Stromal cell of bone marrow (primary cell): ENCODE measurements at regions not wholly inside any gene's neighbourhood (a gene's known extent, or its start where the extent isn't known, plus 50 kb on each side); places are given as distances from the start of the nearest gene placed in this dataset.
"Not testable (repeated sequence)": the region's sequence is repeated elsewhere in the genome, so short reads cannot be mapped to it uniquely, and the experiment has no call there.

ENCODE experiments used
- DNase-seq: peaks from one replicate; pipeline ENCODE4 v3.0.0-alpha.2; 2012; ENCODE audit warnings: low read depth

DNA sequence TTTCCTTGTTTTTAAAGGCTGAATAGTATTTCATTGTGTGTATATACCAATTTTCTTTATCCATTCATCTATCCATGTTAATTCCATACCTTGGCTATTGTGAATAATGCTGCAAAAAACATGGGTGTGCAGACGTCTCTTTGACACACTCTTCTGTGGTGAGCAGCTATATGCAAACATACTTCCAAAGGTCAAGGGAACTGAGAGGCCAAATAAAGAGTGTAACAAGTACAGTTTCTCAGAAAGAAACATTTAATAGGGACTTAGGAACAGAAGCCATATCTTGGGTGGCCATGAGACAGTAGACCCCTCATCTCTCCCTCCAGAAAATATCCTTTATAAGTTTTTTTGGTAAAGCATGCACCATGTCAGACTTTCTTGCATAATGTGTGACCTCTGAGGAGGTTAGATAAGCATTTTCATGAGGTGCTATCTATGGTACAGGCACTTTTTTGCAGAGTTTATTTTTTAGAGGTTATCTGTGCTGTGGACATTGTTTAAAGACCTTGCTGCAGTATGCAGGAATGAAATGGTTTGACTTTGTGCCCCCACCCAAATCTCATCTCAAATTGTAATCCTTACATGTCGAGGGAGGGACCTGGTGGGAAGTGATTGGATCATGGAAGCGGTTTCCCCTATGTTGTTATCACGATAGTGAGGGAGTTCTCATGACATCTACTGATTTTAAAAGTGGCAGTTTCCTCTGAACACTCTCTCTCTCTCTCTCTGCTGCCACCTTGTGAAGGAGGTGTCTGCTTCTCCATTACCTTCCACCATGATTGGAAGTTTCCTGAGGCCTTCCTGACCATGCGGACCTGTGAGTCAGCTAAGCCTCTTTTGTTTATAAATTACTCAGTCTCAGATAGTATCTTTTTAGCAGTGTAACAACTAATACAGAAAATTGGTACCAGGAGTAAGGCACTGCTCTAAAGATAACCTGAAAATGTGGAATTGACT, 1202.3 kb downstream of the GALC start:
- DNase-seq: no peak

DNA sequence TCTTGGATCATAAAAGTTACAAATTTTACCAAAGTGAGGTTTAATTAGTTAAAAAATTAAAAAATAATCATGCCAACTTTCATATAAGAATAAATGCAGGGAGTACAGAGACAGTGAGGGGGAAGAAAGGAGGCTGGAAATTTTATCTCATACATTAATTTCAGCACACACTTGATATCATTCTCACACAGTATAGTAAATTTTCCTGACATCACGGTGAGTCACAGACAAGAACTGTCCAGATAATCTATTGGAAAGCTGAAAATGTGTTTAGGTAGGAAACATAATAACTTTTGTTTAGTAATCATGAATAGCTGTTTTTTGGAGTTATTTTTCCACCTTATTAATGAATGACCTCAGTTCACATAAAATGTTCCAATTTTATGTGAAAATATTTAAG, 1204.8 kb downstream of the GALC start:
- DNase-seq: no peak

DNA sequence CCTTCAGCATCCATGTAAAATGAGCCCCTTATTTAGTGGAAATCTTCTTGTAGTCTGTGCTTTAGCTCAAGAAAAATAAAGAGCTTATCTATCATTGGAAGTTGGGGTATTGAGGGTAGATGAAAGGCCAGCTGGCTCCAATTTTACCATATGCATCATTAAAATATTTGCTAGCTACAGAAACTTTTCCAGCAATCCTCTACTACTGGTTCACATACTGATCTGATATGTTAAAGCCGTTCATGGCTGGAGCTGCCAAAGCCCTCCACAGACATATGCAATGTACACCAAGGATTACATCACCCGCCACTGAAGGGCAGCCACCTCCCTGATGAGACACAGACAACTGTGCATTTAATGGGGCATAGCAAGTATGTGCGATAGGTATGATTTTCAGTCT, 1205.3 kb downstream of the GALC start:
- no peak for DNase-seq

DNA sequence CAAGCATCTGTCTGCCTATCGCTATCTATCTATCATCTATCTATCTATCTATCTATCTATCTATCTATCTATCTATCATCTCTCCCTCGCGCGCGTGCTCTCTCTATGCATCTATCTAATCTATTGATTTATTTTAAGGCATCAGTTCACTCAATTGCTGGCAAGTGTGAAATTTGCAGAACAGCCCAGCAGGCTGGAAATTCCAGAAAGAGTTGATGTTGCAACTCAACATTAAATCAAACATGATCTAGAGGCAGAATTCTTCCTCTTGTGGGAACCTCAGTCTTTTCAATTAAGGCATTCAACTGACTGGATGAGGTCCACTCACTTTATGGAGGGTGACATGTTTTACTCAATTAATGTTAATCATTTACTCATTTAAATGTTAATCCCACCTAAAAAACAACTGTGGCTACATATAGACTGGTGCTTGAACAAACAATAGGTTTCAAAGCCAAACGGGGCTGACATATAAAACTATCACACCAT, 1210.8 kb downstream of the GALC start:
- DNase-seq: no peak

GRCh38 chr14:86780876-86781510, 1212.0 kb downstream of the GALC start:
- no peak for DNase-seq

DNA sequence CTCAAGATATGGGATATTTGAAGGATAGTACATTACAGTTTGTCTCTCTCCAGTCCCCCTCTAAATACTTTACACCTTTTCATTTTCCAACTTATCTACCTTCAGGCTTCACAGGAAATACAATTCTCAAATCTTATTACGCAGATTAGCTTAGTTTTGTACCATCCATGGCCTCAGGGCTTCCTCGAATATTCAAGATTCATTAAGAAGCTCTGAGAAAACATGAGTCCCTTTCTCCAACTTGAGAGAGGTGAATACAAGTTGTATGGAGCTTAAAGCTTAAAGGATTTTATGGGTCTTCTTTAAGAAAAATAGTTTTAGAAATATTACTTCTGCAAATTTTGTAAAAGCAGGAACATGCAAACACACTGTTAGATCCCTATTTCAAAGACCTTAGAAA, 1212.5 kb downstream of the GALC start:
- no peak for DNase-seq

DNA sequence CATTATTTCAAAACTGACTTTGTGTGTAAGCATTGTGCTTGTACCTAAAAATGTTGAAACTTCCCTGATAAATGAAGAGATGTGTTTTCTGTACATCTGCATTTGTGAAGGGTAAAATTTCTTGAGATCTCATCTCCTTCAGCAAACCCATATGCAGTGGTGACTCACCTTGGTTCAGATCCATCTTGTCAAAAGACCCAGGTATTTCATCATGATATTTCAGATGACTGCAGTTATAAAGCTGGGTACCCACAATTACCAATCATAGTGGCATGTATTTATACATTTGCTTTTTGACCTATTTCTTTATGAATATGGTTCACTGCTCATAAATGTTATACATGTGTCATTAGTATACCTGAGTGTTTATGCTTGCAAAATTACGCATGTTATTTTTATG, 1213.6 kb downstream of the GALC start:
- no peak for DNase-seq

GRCh38 chr14:86777963-86778602, 1214.9 kb downstream of the GALC start:
- peak; percentile 78 for DNase-seq

DNA sequence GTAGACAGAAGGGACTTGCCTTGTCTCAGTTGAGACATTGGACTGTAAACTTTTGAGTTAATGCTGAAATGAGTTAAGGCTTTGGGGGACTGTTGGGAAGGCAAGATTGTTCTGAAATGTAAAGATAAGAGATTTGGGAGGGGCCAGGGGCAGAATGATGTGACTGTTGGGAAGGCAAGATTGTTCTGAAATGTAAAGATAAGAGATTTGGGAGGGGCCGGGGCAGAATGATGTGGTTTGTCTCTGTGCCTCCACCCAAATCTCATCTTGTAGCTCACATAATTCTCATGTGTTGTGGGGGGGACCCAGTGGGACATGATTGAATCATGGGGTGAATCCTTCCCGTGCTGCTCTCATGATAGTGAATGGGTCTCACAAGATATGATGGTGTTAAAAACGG, 1217.1 kb downstream of the GALC start:
- DNase-seq: not testable (repeated sequence)

DNA sequence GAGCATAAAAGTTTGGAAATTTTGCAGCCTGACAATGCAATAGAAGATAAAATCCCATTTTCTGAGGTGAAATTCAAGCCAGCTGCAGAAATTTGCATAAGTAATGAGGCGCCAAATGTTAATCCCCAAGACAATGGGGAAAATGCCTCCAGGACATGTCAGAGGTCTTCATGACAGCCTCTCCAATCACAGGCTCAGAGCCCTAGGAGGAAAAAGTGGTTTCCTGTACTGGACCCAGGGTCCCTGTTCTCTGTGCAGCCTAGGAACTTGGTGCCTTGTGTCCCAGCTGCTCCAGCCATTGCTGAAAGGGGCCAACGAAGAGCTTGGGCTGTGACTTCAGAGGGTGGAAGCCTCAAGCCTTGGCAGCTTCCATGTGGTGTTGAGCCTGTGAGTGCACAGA, 1218.1 kb downstream of the GALC start:
- DNase-seq: no peak

GRCh38 chr14:86772075-86772474, 1220.9 kb downstream of the GALC start:
- no peak for DNase-seq

DNA sequence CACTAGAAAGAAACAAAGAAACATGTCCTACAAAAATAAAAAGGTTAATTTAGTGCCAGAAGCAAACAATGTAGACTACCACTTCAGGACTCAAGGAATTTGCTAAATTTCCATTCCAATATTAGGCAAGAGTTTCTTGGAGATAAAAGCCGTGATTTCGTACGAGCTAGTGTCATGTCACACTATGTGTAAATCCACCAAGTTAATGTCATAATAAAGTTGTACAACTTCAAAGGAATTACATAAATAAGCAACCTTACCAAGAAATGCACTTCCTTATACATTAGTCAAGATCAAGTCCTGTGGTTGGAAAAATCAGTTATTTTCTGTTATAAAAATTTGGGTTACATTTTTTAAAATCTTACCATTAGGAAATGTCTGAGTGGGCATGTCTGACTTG, 1222.8 kb downstream of the GALC start:
- no peak for DNase-seq

DNA sequence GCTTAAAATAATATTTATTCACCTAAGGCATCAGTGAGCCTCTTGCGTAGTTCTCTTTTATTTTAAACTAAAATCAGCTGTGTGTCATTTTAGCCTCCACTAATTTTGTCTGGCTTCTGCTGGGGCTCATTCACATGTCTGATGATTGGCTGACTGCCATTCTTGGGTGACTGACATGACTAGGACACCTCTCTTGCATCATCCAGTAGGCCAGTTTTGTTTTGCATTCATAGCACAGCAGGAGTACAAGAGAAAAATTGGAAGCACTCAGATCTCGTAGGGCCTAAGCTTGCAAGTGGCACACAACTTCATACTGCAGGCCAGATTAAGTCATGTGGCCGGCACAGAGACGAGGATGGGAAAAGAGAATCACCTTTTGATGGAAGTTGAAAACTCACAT, 1226.5 kb downstream of the GALC start:
- no peak for DNase-seq

DNA sequence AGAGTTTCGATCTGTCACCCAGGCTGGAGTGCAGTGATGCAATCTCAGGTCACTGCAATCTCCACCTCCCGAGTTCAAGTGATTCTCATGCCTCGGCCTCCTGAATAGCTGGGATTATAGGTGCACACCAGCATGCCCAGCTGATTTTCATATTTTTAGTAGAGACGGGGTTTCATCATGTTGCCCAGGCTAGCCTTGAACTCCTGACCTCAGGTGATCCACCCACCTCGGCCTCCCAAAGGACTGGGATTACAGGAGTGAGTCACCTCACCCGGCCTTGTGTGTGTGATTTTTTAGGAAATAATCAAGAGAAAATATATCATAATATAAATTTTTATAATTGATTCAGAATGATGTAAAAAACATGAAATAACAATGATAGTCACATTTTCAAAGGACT, 1231.4 kb downstream of the GALC start:
- no peak for DNase-seq

- DNase-seq: no peak
Measured at GRCh38 chr14:86756521-86757190, 1226.7 kb downstream of the FLRT2 start.

- DNase-seq: not testable (repeated sequence)
Measured at GRCh38 chr14:86750488-86750887, 1220.5 kb downstream of the FLRT2 start.

- DNase-seq: no peak
Measured at GRCh38 chr14:86739761-86740160, 1209.8 kb downstream of the FLRT2 start.

DNA sequence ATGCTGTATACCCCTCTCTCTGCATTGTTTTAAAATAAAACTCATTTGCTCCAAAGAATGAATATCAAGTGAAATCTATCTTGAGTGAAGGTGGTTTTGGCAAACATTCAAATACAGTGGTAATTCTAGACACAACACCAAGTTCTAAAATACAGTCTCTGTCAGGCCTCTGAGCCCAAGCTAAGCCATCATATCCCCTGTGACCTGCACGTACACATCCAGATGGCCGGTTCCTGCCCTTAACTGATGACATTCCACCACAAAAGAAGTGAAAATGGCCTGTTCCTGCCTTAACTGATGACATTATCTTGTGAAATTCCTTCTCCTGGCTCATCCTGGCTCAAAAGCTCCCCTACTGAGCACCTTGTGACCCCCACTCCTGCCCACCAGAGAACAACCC, 1201.5 kb downstream of the FLRT2 start:
- not testable (repeated sequence) for DNase-seq

- no peak for DNase-seq
Measured at GRCh38 chr14:86723254-86723624, 1193.3 kb downstream of the FLRT2 start.

GRCh38 chr14:86722612-86723253, 1192.8 kb downstream of the FLRT2 start:
- no peak for DNase-seq

GRCh38 chr14:86714575-86714974, 1184.6 kb downstream of the FLRT2 start:
- no peak for DNase-seq

DNA sequence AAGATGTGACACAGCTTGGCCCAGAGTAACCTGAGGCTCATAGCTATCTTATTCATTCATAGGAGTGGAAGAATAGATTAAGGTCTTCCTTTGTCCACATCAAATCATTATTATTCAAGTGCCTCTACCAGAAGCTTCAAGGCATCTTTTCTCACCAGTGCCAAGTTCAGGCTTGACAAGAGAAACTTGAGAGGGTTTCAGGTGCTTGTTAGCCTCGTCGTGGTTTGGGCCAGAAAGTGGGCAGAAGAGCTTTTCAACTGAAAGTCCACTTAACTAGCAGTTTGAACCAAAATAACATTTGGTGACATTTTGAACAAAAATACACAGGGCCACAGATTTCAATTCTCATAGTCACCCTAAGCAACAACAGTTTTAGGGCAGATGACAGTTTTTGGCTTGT, 1184.2 kb downstream of the FLRT2 start:
- no peak for DNase-seq
